Ovary (tissue), 3 donors: ENCODE measurements at regions not wholly inside any gene's neighbourhood (a gene's known extent, or its start where the extent isn't known, plus 50 kb on each side); places are given as distances from the start of the nearest gene placed in this dataset.

Experiments
- EP300 ChIP-seq: sonication (generic); formaldehyde crosslinking; IDR thresholded peaks from one replicate; pipeline ENCODE4 v1.6.1; 2017; ENCODE audit warnings: antibody characterized with exemption
- POLR2A ChIP-seq: fragments of 450-650 bp; IDR thresholded peaks from one replicate; pipeline ENCODE4 v1.6.1; 2017; ENCODE audit warnings: antibody characterized with exemption, mild to moderate bottlenecking, moderate library complexity
- TF ChIP-seq, protein P1 (sequence below), 3 donors: fragments of 450-650 bp in 2 of 3; fragments of 200-600 bp in 1 of 3; IDR thresholded peaks; one replicate each; pipeline versions ENCODE4 v1.5.1 to v1.8.0; 2016 to 2022; ENCODE audit warnings: antibody characterized with exemption in 3 of 3, mild to moderate bottlenecking in 1 of 3
- donor health status: DM: no; HTN: no; CAD: no.

DNA sequence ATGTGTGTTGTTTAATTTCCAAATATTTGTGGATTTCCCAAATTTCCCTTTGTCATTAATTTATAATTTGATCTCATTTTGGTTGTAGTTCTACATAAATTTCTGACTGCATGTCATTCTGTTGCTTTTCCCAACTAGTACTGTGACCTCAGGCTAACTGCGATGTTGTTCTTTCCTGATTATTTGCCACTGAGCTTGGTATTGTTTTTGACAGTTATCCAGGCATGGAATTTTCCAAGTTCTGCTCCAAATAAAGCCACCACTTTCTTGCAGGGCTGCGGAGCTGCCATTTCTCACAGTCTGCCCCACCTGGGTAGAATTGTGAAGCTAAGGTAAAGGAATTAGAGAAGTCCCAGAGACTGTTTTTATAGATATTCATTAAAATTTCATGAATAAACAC, 328.8 kb downstream of the ZNF674 start:
- TF ChIP-seq, protein P1, sequence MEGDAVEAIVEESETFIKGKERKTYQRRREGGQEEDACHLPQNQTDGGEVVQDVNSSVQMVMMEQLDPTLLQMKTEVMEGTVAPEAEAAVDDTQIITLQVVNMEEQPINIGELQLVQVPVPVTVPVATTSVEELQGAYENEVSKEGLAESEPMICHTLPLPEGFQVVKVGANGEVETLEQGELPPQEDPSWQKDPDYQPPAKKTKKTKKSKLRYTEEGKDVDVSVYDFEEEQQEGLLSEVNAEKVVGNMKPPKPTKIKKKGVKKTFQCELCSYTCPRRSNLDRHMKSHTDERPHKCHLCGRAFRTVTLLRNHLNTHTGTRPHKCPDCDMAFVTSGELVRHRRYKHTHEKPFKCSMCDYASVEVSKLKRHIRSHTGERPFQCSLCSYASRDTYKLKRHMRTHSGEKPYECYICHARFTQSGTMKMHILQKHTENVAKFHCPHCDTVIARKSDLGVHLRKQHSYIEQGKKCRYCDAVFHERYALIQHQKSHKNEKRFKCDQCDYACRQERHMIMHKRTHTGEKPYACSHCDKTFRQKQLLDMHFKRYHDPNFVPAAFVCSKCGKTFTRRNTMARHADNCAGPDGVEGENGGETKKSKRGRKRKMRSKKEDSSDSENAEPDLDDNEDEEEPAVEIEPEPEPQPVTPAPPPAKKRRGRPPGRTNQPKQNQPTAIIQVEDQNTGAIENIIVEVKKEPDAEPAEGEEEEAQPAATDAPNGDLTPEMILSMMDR (IDR thresholded peaks at IDR 0.05): no peak
- no peak for TF ChIP-seq POLR2A
- no peak for TF ChIP-seq EP300
